Nephron (organoid): ENCODE measurements at regions not wholly inside any gene's neighbourhood (a gene's known extent, or its start where the extent isn't known, plus 50 kb on each side); places are given as distances from the start of the nearest gene placed in this dataset.

Experiments used
- H3K27ac Mint-ChIP-seq, 3 experiments: 2 replicates each; pipeline ENCODE4 v1.8.0; 2020; ENCODE audit warnings: mixed read lengths in 3 of 3, mild to moderate bottlenecking in 2 of 3, moderate library complexity in 1 of 3
- H3K27me3 Mint-ChIP-seq: 2 replicates; pipeline ENCODE4 v1.8.0; 2021; ENCODE audit warnings: low read depth, mild to moderate bottlenecking, moderate library complexity, mixed read lengths
- H3K36me3 Mint-ChIP-seq: 2 replicates; pipeline ENCODE4 v1.8.0; 2020; ENCODE audit warnings: low read depth, mixed read lengths
- H3K4me1 Mint-ChIP-seq: 2 replicates; pipeline ENCODE4 v1.8.0; 2020; ENCODE audit warnings: mixed read lengths
- H3K4me3 Mint-ChIP-seq, 3 experiments: 2 replicates each; pipeline ENCODE4 v1.8.0; 2020; ENCODE audit warnings: mild to moderate bottlenecking in 3 of 3, mixed read lengths in 3 of 3, moderate library complexity in 2 of 3
- H3K9me3 Mint-ChIP-seq: 2 replicates; pipeline ENCODE4 v1.8.0; 2020; ENCODE audit warnings: mixed read lengths
- CTCF ChIP-seq, 3 experiments: fragments of 200-600 bp; sonication (generic); IDR thresholded peaks; one replicate each; pipeline ENCODE4 v1.5.0; 2021; ENCODE audit warnings: antibody characterized with exemption in 3 of 3; ENCODE audit not compliant: unreplicated experiment in 3 of 3

GRCh38 chr13:85095418-85096272 is 703.6 kb downstream of the SLITRK6 start:
- Mint-ChIP-seq H3K27ac (peak overlapping the region in 2 of 3 experiments; percentile 32 to 47), H3K36me3 (no peaks in the 10 kb centered on the region), H3K9me3 (peaks cover 15% of the 10 kb centered on the region), H3K4me1 (peaks cover 5% of the 10 kb centered on the region), H3K27me3 (no peaks in the 10 kb centered on the region), H3K4me3 (no peak overlapping the region)
- TF ChIP-seq CTCF (IDR thresholded peaks at IDR 0.05; ENCODE audit: unreplicated experiment in 3 of 3) = no peak

GRCh38 chr13:85093808-85094207 is 705.4 kb downstream of the SLITRK6 start:
- no peaks in the 10 kb centered on the region for H3K27me3 Mint-ChIP-seq
- peak overlapping the region in 2 of 3 experiments; percentile 22 to 62 for H3K27ac Mint-ChIP-seq
- H3K9me3 Mint-ChIP-seq = peaks cover 6% of the 10 kb centered on the region
- H3K36me3 Mint-ChIP-seq = no peaks in the 10 kb centered on the region
- no peak for TF ChIP-seq CTCF (IDR thresholded peaks at IDR 0.05; ENCODE audit: unreplicated experiment in 3 of 3)
- no peak overlapping the region for H3K4me3 Mint-ChIP-seq
- H3K4me1 Mint-ChIP-seq = peaks cover 5% of the 10 kb centered on the region

- H3K4me1 Mint-ChIP-seq = peaks cover 5% of the 10 kb centered on the region
- no peaks in the 10 kb centered on the region for H3K27me3 Mint-ChIP-seq
- H3K27ac Mint-ChIP-seq = no peak overlapping the region
- no peak overlapping the region for H3K4me3 Mint-ChIP-seq
- no peak for TF ChIP-seq CTCF (IDR thresholded peaks at IDR 0.05; ENCODE audit: unreplicated experiment in 3 of 3)
- H3K36me3 Mint-ChIP-seq = no peaks in the 10 kb centered on the region
- H3K9me3 Mint-ChIP-seq = no peaks in the 10 kb centered on the region
These were observed 707.5 kb downstream of the SLITRK6 start for GRCh38 chr13:85091631-85092234.

GRCh38 chr13:85089186-85089585 is 710.0 kb downstream of the SLITRK6 start:
- Mint-ChIP-seq H3K9me3 (no peaks in the 10 kb centered on the region), H3K36me3 (no peaks in the 10 kb centered on the region), H3K4me3 (no peak overlapping the region), H3K4me1 (no peaks in the 10 kb centered on the region), H3K27ac (no peak overlapping the region), H3K27me3 (no peaks in the 10 kb centered on the region)
- TF ChIP-seq CTCF (IDR thresholded peaks at IDR 0.05; ENCODE audit: unreplicated experiment in 3 of 3) = no peak

GRCh38 chr13:85080691-85081090 is 718.5 kb downstream of the SLITRK6 start:
- Mint-ChIP-seq H3K4me1 (no peaks in the 10 kb centered on the region), H3K27ac (no peak overlapping the region), H3K36me3 (no peaks in the 10 kb centered on the region), H3K27me3 (no peaks in the 10 kb centered on the region), H3K9me3 (no peaks in the 10 kb centered on the region), H3K4me3 (no peak overlapping the region)
- TF ChIP-seq CTCF (IDR thresholded peaks at IDR 0.05; ENCODE audit: unreplicated experiment in 3 of 3) = no peak
